Hematopoietic multipotent progenitor cell (in vitro differentiated cells): ENCODE measurements at regions not wholly inside any gene's neighbourhood (a gene's known extent, or its start where the extent isn't known, plus 50 kb on each side); places are given as distances from the start of the nearest gene placed in this dataset.
A peak's percentile ranks its signal among the peaks of the same experiment; 100 is the strongest.

ENCODE experiments used
- DNase-seq, 3 donors: peaks; one replicate each; pipeline ENCODE4 v3.0.0-alpha.2; 2011 to 2015; ENCODE audit warnings: low read depth in 2 of 3, low spot score in 2 of 3

- no peak for DNase-seq
Observed at GRCh38 chrX:33465137-33465536, 253.8 kb upstream of the DMD start.

- DNase-seq, result no peak
Observed at GRCh38 chrX:33457102-33457501, 245.8 kb upstream of the DMD start.

- DNase-seq, result no peak
Observed at GRCh38 chrX:33447285-33447684, 235.9 kb upstream of the DMD start.

DNA sequence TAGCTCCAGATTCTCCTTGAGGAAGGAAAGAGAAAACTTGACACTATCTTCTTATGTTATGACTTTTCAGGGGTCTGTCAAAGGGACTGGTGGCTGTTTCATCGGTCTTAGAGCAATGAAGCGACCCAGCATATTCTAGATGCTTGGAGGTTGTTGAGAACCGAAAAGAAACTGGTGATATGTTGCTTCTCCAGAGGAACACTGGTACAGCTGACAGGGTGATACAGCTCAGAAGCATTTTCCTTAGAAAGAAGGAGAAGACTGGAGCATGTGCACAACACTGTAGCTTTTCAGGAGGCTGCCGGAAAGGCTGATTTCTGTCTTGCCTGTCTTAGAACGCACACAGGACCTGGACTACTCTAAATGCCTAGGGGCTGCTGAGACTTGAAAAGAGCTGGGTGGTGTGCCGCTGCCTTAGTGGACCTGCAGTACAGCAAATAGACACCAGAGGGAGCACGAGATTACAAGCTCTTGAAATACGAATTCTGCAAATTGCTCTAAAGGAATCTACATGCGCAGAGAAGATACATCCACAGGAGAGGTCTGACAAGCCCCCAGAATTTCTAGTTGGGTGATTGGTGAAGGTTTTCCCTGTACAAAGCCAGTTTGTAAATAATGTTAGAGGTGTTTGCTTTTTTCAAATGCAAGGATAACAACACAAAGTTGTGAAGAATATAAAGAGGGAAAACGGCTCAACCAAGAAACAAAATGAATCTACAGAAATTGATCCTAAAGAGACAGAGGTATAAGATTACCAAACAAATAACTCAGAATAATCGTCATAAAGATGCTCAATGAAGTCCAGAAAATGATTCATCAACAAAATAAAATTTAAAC lies 223.1 kb upstream of the DMD start:
- DNase-seq, result peak in 2 of 3 donors; percentile 0 to 24

DNA sequence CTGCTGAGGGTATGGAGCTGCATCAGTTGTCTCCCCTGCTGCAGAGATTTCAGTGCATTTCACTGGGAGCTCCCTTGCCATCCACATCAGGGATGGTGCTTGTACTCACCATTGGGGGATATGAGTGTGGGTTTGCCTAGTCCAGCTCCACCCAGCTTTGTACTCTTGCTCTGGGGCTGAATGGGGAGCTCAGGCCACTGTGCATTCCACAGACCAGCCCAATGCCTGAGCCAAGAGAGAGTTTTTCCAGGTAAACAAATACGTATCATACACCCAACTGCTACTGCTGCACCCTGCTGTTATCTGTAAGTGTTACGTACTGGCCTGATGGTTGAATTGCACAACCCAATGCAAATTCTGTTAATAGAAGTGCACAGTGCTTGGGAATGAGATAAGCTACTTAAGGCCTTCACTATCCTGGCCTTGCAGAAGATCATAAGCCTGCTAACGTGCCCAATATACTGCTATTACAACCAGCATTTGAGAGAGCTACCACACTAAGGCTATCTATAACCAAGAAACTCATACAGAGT lies 205.0 kb upstream of the DMD start:
- no peak for DNase-seq

- DNase-seq, result no peak
Observed at GRCh38 chrX:33415459-33415858, 204.1 kb upstream of the DMD start.

GRCh38 chrX:33385546-33385945 lies 174.2 kb upstream of the DMD start:
- DNase-seq, result no peak

- no peak for DNase-seq
Observed at GRCh38 chrX:33379839-33380238, 168.5 kb upstream of the DMD start.

- no peak for DNase-seq
Observed at GRCh38 chrX:33357606-33358005, 146.3 kb upstream of the DMD start.

DNA sequence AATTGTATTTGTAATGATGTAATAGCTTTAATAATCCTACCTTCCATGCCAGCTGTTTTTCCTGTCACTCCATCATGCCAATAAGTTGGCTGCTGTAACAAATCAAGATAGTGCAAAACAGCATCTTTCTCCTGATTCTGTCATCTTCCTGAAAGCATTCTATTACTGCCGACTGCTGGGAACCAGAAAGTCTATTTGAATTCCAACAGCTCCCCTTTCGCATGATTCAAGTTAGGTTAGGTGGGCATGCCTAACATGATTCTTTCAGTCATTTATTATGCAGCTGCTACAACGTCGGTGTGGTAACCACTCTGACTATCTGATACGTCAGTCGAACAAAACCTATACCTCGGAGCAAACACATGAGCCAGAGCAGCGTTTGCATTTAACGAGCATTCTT lies 127.9 kb upstream of the DMD start:
- DNase-seq, result no peak

GRCh38 chrX:33336783-33337182 lies 125.4 kb upstream of the DMD start:
- no peak for DNase-seq

DNA sequence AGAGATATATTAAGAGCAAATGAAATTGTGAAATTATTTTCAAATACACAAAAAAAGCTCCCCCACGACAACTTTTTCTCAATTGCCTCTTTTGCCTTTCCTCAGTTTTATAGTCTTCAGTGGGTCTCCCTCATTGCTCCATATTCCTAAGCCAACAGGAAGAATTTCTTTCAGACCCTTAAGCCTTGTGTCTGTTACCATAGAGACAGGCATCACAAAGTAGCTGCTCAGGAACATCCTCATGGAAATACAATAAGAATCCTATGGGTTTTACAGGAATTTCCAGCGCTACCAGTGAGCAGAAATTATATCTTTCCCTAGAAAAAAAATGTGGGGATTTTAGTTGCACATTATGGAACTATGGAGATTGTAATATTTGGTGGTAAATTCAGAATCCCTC lies 121.9 kb upstream of the DMD start:
- no peak for DNase-seq

DNA sequence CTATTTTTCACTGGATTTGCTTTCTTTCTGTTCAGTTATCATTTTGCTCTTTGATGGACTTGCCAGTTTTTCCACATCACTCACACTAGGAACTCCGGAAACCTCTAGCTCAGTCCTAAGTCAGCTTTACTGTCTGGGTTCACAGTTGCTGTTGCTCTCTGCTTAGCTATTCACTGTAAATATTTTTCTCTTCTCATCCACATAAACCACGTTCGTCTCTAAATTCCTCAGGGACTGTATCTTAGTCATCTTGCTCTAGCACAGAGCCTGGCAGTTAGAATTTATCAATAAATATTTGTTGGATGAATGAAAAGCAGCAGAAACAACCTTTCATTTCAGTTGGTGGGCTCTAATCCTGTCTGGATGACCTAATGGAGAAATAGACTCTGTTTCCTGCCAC lies 119.4 kb upstream of the DMD start:
- DNase-seq, result no peak

DNA sequence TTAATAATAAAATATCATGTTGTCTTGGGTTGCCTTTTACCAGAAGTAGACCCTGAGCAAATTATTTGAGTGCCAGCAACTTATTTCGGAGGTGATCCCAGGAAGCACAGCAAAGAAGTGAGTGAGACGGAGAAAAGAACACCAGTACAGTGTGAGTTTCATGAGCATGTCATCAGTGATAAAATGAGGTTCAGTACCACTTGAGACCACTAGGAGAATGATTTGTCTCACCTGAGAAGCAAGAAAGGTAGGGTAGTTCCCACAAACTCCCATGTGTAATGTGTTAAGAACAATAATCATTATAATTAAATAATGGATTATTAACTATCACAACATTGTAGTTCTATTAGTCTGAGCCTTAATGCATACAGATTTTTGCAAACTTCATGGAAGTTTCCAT lies 112.8 kb upstream of the DMD start:
- no peak for DNase-seq

DNA sequence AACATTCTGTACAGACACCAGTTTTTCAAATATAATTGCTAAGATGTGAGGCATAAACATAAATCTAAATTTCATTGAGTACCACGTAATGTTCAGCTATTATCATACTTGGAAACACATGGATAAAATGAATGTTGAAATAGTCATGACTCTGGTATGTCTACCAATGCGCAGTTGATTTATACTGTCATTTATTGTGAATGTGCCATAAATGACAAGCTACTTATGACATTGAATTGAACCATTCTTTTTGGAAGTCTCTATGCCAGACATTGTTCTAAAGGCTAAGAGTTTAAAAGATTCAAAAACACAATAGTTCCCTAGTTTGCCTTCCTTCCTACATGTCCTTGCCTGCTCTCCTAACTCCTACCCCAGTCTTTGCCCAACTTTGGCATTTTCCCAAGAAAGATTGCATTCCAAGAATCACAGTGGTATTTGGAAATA lies 96.6 kb upstream of the DMD start:
- DNase-seq, result no peak

- no peak for DNase-seq
Observed at GRCh38 chrX:33298622-33299021, 87.3 kb upstream of the DMD start.

DNA sequence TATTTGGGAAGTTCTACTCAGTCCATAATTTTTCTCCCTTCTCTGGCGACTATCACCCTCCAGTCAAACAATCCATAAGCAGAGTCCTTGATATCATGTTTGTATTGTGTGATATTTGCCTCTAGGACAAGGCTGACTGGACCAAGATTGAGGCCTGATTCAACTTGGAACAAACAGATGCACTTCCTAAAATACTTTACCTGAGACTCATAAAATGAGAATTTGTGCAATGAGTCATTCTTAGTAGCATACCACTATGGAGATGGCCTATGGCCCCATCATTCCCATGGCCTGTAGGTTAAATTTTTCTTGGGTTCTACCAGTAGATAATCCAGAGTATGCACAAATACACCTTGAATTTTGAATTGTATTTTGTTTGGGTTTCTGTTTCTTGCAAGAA lies 74.2 kb upstream of the DMD start:
- DNase-seq, result no peak

GRCh38 chrX:33277046-33277445 lies 65.7 kb upstream of the DMD start:
- DNase-seq, result no peak

DNA sequence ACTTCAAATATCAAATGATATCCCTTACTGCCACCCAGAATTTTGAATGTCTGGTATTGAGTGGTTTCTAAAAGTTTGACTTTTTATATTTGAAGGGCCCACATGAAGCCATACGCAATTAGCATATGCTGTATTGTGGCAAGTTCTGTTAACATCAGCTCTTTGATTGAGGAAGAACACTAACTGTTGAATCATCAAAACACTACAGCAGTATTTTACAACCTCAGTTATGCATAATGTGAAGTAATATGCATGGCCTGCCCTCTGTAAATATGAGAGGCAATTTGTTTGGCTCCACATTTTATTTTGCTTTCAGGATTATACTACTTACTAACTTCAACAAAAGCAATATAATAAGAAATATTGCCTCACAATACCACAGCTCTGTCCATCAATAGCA lies 62.2 kb upstream of the DMD start:
- no peak for DNase-seq

GRCh38 chrX:33272986-33273385 lies 61.6 kb upstream of the DMD start:
- DNase-seq, result no peak
